Kidney glomerular epithelial cell (primary cell): ENCODE measurements at regions not wholly inside any gene's neighbourhood (a gene's known extent, or its start where the extent isn't known, plus 50 kb on each side); places are given as distances from the start of the nearest gene placed in this dataset.

ENCODE experiments used
- DNase-seq: peaks from one replicate; lab custom pipeline; 2025; lab: John Stamatoyannopoulos, UW

GRCh38 chr6:170114187-170114945 lies 176.5 kb downstream of the DLL1 start:
- DNase-seq: no peak

- no peak for DNase-seq
Measured at GRCh38 chr6:170113141-170113540, 177.7 kb downstream of the DLL1 start.

DNA sequence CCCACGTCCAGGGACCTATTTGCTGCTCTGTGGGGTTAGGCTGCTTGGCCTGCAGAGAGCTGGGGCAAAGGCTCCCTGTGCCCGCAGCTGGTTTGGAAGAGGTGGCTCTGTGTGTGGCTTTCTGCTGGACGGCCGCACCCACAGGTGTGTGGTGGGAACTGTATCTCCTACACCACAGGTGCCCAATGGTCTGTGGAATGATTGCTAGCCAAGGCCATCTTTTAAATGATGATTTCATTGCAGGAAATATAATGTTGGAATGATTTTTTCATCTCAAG lies 178.4 kb downstream of the DLL1 start:
- DNase-seq: no peak

DNA sequence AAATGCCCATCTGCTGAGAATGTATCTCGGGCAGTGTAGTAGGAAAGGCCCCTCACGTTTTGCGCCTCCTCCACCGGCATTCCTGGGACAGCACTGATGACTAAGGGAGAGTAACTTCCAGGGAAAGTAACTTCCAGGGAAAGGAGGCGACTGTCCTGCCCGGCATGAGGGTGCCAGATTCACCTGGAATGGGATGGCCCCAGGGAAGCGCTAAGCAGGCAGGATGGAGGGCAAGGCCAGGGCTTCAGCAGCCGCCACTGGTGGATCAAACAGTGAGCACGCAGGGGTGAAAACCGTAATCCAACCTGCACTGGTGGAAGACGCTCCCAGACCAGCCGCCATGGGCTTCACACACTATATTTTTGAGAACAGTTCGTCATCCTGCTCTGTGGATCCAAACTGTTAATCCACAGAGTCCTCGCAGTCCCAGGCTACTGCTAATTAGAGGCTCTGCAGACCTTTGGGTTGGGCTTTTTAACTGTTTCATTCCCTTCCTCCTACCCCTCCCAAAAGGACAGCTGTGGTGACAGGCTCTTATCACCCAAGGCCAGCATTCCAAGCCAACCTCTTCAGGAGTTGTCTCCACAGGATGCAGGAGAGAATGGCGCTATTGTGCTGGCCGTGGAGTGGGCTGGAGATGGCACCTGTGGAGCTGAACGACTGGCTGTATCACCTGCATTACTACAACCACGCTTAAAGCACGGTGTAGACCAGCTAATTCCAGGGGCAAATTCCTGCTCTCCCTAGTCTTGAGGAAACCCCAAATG lies 178.9 kb downstream of the DLL1 start:
- DNase-seq: no peak

DNA sequence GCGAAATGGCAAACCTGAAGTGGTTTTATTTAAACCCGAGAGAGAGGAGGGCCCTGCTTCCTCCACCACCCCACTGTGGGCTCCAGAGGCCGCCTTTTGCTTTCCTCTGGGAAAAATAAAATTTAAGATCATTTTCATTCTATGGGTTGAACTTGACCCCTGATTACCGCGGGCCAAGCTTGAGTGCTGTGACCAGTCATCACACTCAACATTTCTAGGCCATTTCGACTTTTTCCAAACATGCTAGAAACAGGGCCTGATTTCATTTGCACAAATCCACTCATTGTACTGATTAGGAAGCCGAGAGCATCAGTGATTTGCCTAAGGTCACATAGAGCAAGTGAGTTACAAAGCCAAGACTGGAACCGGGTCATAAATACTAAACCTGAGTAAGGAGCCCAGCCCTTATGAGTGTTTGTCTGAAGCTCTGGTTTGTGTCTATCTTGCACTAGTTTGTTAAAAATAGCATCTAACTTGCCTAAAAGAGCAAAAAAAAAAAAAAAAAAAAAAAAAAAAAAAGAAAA lies 179.7 kb downstream of the DLL1 start:
- no peak for DNase-seq

DNA sequence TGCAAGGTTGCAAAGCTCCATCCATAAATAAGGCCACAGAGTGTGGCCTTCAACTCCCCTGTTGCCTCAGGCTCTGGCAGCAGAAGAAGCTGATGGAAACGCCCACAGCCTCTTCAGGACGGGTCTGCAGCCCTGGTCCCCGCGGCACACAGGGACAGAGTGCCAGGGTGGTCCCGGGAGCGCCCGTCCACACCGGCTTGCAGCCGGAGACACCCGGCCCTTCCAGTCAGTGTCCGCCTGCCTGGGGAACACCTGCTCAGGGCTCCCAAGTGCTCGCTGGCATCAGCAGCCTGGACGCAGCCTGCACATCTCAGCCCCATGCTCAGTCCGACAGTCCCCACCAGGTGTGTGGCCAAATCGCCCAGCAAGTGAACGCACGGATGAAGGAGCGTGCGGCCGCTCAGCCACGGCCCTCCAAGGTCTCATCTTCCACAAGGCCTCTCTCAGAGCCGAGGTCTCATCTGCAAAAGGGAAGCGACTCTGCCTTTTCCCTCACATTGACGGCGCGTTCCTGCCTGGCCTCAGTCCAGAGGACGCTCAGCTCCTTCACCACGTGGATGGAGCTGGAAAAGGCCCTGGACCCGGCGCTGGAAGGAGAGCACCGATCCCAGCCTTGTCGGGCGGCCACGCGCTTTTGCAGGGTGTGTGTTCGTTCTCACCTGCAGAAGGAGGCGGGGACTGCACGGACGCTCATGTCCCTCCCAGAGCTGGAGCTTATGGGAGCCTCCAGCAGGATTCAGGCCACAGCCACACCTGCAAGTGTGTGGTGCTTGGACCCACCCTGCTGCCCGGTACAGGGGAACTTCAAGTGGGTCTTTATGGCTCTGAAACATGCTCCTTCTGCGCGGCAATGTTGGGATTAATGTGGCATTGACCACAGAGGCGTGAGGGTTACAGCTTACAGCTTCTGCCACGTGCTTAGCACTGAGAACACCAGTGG lies 180.4 kb downstream of the DLL1 start:
- DNase-seq: no peak

- DNase-seq: no peak
Measured at GRCh38 chr6:170108890-170109587, 181.8 kb downstream of the DLL1 start.

- no peak for DNase-seq
Measured at GRCh38 chr6:170108456-170108855, 182.4 kb downstream of the DLL1 start.

DNA sequence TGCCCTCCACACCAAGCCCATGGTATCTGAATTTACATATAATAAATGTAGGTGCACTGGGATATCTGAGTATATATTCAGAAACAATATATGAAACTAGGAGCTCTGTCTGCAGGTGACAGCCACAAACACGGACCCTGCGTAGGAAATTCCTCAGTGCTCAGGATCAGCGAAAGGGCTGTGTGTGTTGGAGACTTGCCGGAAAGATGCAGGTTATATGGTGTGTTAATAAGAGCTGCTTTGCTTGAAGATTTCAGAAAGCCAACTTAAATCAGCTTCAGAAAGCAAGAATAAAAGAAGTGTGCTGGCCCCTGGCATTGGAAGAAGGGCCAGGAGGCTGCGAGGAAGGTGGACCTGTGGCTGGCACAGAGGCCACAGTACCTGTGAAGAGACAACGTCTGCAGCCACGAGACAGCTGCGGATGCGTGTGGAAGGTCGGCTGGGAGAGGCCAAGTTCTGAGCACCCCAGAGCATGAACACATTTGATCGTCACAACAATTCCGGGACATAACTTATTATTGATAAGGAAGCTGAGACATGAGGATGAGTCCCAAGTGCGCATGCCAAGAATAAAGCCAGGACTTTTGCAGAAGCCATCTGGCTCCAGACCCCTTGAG lies 183.2 kb downstream of the DLL1 start:
- no peak for DNase-seq

GRCh38 chr6:170106906-170107525 lies 183.9 kb downstream of the DLL1 start:
- DNase-seq: no peak

GRCh38 chr6:170102582-170103481 lies 188.0 kb downstream of the DLL1 start:
- DNase-seq: no peak

DNA sequence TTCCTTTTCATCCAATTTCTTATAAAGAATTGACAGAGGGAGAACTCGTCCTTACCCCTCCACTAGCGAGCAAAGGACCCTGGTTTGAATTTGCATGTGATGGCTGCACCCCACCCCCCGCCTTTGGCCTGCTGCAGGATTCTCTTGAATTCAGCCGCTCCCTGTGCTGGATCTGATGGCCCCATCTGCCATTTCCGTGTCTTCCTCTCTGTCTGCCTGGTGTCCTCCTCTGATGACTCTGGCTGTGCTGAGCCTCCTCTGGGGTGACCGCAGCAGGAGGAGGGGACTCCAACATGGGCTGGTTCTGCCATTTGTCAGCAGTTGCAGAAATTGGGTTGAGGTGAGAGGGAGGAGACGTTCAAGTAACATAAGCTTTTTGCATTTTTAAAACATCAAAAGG lies 188.8 kb downstream of the DLL1 start:
- DNase-seq: no peak

GRCh38 chr6:170101281-170102035 lies 189.4 kb downstream of the DLL1 start:
- DNase-seq: no peak

GRCh38 chr6:170100046-170100445 lies 190.8 kb downstream of the DLL1 start:
- DNase-seq: no peak

- no peak for DNase-seq
Measured at GRCh38 chr6:170099387-170099786, 191.5 kb downstream of the DLL1 start.

GRCh38 chr6:170098428-170099170 lies 192.3 kb downstream of the DLL1 start:
- DNase-seq: no peak

- no peak for DNase-seq
Measured at GRCh38 chr6:170097505-170098427, 193.1 kb downstream of the DLL1 start.
